ENCODE measurements at regions not wholly inside any gene's neighbourhood (a gene's known extent, or its start where the extent isn't known, plus 50 kb on each side); places are given as distances from the start of the nearest gene placed in this dataset.
"Not testable (repeated sequence)": the region's sequence is repeated elsewhere in the genome, so short reads cannot be mapped to it uniquely, and the experiment has no call there.

DNA sequence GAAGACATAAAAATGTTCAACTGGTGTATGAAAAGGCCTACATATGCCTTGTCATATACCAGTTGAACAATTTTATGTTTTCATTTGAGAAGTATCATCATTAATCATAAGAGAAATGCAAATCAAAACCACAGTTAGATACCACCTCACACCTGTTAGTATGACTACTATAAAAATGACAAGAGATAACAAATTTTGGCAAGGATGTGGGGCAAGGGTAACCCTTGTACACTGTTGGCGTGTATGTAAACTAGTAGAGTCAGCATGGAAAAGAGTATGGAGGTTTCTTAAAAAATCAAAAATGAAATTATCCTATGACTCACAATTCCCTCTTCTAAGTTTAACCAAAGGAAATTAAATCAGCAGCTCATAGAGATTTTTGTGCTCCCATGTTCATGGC lies 250.4 kb upstream of the ST8SIA4 start:
- no peak for DNase-seq

DNA sequence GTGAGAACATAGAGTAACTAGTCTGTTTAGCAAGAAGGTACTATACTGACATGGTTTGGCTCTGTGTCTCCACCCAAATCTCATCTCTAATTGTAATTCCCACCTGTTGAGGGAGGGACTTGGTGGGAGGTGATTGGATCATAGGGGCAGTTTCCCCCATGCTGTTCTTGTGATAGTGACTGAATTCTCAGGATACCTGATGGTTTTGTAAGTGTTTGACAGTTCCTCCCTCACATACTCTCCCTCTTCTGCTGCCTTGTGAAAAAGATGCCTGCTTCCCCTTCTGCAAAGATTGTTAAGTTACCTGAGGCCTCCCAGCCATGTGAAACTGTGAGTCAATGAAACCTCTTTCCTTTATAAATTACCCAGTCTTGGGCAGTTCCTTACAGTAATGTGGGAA lies 240.4 kb upstream of the ST8SIA4 start:
- no peak for DNase-seq

DNA sequence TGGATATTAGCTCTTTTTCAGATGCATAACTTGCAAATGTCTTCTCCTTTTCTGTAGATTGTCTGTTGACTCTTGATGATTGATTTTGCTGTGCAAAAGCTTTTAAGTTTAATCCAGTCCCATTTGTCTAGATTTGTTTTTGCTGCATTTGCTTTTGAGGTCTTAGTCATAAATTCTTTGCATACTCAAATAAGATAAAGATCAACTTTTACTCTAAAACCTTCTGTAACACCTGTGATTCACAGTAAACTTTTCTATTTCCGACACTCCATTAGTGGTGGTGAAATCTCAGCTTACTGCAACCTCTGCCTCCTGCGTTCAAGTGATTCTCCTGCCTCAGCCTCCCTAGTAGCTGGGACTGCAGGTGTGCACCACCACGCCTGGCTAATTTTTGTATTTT lies 239.0 kb upstream of the ST8SIA4 start:
- no peak for DNase-seq

DNA sequence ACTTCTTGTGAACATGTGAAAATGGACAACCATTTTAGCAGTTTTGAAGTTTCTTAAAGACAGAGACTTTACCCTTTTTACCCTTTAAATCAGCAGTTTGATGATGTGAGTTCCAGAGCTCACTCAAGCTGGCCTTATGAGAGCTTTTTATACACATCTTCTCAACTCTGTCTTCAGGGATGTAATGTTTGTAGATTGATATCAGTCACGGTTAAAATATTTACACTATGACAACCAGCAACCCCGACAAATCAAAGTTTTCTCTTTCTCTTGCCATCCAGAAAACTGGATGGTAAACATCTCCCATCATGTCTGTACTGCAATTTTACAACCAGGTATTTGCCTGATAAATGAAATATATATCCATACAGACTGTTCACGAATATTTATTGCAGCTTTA lies 233.4 kb upstream of the ST8SIA4 start:
- DNase-seq: no peak

DNA sequence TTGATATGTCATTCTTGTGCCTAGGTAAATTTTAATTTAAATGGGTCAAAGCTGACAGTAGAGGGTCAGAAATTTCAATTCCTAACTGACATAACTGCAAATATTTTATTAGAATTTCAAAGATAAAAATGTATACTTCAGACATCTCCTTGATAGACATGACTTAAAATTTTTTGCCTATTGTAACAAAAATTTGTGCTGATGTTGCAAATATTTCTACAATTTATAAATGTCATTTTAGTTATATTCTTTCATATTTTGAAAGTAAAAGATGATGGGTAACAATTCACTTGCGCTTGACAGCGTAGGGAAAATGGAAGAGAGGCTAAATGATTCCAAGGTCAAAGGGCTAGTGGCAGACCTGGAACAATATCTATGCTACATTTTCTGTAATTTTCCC lies 220.3 kb upstream of the ST8SIA4 start:
- no peak for DNase-seq

DNA sequence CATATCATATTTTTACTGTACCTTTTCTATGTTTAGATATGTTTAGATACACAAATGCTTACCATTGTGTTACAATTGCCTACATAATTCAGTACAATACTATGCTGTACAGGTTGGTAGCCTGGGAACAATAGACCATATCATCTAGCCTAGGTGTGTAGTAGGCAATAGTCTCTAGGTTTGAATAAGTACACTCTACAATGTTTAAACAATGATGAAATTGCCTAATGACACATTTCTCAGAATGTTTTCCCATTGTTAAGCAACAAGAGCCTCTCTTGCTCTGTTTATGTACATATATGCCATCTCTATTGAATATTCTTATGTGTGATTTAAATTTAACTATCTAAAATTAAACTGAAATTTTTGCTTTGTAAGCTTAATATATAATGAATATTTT lies 209.6 kb upstream of the ST8SIA4 start:
- no peak for DNase-seq

DNA sequence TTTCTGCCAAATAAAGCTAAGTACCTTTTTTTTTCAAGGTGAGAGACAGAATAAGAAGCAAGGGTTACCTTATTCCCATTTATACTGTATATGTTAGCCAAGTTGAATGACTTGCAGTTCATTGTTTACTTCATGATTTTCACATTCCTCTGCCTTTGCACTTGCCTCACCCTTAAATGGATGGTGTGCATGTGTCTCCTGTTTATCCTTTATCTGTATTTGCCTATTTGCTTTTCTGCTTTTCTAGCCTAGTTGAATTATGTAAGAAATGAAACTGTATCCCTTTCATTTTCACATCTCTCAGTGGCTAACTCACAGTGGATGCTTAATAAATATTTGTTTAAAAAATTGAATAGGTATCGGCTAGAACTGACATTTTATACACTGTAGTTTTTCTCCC lies 200.8 kb upstream of the ST8SIA4 start:
- DNase-seq: no peak

DNA sequence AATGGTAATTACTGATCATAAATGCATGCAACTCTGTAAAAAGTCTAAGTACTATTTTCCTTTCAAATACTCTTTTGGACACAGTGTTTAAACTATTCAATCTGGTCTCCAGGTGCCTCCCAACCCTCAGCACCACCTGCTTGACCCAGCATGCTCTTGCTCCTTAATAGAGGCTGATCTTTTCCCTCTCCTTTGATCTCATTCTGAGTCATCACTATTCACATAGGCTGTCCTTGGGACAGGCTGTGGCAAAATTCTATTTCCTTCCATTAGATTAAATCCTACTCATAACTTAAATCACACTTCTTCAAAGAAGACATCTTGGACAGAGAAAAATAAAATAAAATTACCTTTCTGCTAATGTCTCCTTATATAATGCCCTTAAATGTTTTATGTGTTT lies 199.4 kb upstream of the ST8SIA4 start:
- no peak for DNase-seq

DNA sequence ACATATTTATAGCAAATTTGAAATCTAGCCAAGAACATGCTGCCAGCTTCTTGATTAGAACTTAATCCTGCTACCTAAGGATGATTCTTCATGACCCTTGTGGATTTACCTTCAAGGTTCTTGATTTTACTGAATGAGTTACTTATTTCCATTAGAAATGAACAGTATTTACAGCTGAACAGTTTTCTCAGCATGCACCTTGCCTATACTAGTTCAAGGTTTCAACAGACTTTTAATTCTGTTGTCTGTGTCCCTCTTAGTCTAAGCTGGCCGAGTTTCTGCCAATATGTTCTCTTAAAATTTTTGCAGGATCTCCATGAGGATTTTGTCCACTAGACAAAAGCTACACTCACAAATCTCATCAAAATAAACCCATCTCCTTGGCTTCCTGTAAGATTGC lies 188.8 kb upstream of the ST8SIA4 start:
- no peak for DNase-seq

DNA sequence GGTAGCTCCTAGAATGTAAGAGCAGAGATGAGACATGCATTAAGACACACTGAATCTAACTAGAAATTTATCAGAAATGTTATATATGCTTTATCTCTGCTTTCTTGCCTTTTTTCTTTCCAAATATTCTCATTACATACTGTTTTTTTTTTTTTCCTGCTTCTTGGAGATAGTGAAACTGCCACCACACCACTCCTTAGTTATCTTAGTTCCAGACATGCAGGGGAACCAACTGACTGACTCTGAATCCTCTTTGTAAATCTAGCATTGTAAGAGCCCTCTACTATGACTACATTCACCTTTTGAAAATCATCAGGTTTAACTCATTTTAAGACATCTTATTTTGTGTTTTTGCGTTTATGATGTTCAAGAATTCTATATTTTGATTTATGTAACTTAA lies 181.3 kb upstream of the ST8SIA4 start:
- no peak for DNase-seq

DNA sequence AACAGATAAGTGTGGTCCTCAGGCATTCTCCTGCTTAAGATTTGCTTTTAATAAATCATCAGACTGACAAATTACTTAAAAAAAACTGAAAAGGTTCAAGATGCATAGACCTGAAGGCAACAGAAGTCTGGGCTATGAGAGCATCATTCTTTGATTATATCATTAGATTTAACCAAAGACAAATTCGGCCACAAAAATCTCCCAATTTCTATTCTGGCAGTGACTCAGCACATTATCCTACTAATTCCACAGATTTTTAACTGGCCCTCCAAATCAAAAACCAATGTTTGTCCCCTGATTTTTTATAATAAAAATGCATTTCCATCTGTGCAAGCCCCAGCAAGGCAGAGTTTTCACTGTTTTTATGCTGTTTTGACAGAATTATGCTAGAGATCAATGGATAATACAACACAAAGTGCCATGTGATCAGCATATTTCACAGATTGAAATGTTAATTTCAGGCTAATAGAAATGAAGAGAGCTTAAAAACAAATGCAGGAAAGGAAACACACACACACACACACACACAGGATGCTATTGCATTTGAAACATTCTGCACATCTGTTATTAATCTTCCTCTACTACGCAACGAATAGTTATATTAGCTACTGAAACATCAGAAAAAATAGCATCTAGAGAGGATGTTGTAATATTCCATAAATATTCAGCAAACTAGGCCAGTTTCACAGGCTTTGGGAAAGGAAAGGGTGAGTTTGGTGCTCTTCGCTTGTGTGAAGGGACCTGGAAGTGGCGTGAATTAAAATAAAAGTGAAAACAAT lies 177.6 kb upstream of the ST8SIA4 start:
- DNase-seq: no peak

DNA sequence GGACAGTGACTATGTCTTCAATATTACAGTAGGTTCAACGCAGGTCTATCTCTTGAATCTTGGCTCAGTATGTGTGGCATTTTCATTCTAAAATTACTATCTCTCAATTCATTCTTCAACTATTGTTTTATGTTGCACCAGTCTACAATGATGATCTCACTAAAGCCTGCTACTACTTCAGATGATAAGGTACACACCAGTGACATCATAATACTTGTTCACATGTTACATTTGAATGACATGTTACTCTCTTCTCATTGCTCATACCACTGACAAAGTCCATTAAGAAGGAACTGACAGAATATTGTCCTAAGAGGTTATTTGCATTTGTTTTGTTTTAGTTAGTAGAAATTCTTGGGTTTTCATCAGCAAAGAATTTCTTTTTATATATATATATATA lies 165.2 kb upstream of the ST8SIA4 start:
- no peak for DNase-seq

DNA sequence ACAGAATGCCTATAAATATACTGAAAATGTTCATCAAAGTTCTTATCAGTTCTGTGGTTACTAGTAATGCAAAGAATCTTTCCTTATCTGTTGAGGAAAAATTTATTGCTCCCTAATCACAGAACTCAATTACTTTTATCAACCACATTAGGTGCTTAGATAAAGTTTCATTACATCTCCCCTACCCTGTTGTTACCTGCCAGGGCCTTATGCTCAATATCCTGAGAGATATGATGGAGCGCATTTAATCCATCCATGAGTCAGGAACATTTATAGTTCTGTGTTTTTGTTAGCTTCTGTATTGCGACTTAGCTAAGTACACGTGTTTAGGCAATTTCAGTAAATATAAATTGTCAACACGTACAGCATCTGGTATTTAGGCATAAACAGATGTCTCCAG lies 164.3 kb upstream of the ST8SIA4 start:
- no peak for DNase-seq

DNA sequence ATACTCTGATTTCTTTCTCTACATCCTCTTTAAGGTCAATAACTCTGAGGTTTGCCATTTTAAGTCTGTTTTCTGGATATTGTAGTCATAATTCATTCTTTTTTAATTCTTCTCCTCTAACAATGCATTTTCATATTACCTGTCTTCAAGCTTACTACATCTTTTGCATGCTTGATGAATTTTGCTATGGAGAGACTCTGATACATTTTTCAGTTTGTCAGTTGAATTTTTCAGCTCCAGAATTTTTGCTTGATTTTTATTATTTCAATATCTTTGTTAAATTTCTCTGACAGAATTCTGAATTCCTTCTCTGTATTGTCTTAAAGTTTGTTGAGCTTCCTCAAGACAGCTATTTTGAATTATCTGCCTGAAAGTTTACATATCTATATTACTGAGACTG lies 159.8 kb upstream of the ST8SIA4 start:
- no peak for DNase-seq

DNA sequence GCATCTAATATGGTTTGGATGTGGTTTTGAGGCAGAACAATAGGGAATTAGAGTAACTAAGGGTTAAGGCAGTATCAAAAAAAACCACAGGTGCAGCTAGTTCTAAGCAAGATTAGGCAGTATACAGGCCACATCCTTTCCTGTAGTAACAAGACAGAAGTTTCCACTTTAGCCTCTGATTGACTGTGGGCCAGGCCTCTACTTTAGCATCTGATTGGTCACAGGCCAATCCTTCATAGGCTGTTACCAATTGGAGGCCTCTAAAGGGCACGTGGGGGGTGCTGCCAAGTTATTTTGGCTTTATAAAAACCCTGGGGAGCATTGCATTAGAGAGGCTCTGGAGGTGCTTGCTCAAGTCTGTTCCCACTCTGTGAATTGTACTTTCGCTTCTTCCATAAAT lies 144.1 kb upstream of the ST8SIA4 start:
- DNase-seq: peak in 1 of 2 donors; percentile 2

DNA sequence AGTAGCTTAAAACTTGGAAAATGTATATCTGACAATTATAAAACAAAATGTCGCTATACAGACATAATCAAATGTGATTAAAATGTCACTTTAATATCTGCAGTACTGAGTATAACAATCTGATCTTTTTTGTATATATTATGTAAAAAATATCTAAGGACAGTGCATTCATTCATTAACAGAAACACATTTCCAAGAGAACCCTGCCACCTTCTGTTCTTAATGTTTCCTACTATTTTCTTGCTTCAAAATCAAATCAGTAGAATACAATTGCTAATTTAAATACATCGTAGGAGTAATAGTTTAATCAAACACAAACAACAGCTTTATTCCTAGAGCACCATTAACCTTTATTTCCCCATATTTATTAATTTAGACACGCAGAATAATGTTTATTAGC lies 142.6 kb upstream of the ST8SIA4 start:
- peak in 1 of 2 donors; percentile 21 for DNase-seq

DNA sequence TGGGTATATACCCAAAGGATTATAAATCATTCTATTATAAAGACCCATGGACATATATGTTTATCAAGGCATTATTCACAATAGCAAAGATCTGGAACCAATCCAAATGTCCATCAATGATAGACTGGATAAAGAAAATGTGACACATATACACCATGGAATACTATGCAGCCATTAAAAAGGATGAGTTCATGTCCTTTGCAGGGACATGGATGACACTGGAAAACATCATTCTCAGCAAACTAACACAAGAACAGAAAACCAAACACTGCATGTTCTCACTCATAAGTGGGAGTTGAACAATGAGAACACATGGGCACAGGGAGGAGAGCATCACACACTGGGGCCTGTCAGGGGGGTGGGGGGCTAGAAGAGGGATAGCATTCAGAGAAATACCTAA lies 136.9 kb upstream of the ST8SIA4 start:
- DNase-seq: not testable (repeated sequence)

DNA sequence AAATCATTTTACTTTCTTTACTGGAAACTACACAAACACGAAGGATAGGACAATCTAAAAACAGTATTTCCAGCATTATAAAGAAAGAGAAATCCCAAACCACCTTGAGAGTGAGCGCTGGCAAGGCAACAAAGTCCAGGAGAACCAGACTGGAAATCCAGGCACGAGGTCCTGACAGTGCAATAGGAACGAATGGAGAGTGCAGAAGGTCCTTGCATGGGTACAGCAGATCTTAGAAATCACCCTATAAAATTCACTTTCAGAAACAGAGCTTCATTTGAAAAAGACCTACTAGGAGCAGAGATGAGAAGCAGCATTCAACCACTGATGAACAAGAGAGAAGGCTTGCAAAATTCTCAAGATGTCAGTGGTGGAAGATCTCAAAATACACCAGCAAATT lies 133.7 kb upstream of the ST8SIA4 start:
- DNase-seq: no peak

DNA sequence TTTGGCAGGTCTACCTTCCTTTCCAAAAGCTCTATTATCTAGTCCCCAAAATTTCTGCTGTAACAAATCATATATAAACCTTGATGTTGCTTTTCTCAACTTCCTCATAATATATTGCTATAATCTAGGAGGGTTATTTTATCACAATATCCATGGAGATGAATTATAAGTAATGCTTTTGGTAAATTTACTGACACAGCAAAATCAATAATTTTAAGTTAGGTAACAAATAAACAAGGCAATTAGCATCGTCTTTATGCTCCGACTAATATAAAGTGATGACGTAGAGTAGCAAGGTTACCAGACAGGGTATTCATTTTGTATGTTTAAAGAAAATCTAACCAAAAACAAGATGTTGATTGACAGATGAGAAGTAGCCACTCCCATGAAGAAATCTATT lies 132.3 kb upstream of the ST8SIA4 start:
- DNase-seq: no peak

DNA sequence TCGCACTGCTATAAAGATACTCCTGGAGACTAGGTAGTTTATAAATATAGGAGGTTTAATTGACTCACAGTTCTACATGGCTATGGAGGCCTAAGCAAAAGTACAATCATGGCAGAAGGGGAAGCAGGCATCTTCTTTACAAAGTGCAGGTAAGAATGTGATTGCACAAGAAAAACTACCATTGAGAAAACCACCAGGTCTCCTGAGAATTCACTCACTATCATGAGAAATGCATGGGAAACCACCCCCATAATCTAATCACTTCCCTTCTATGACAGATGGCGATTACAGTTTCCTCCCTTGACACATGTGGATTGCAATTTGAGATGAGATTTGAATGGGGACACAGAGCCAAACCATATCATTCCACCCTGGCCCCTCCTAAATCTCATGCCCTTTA lies 121.2 kb upstream of the ST8SIA4 start:
- no peak for DNase-seq

DNA sequence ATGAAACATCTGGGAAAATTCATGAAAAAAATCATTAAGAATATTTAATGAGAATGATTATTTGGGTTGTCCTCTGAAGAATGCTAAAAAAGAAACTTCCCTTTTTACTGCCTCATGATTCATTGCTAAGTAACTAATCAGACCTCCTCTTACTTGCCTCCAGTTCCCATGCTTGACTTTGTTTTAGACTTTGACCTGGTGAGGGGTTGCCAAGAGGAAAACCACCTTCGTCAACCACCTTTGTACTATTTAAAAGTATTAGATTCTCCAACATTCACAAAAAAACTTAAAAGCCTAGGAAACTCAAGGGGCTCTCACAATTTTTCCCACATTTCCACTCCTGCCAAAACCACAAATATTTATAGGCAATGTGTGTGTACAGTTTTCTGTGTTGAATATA lies 115.2 kb upstream of the ST8SIA4 start:
- DNase-seq: no peak

DNA sequence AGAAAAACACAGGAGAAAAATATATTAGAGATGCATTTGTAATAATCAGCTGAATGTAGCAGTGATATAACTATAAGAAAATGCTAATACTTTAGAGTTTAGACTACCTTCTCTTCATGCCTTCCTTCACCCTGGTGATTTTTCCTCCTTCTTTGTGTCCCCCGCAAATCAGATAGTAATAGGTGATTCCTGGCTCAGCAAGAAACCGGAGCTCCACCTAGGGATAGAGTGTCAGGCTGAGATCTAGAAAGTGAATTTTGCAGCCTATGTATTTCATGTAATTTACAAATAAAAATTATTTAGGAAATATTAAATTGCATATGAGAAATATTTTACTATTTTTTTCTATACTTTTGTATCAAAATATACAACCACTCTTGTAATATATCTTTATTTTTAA lies 109.8 kb upstream of the ST8SIA4 start:
- DNase-seq: no peak

DNA sequence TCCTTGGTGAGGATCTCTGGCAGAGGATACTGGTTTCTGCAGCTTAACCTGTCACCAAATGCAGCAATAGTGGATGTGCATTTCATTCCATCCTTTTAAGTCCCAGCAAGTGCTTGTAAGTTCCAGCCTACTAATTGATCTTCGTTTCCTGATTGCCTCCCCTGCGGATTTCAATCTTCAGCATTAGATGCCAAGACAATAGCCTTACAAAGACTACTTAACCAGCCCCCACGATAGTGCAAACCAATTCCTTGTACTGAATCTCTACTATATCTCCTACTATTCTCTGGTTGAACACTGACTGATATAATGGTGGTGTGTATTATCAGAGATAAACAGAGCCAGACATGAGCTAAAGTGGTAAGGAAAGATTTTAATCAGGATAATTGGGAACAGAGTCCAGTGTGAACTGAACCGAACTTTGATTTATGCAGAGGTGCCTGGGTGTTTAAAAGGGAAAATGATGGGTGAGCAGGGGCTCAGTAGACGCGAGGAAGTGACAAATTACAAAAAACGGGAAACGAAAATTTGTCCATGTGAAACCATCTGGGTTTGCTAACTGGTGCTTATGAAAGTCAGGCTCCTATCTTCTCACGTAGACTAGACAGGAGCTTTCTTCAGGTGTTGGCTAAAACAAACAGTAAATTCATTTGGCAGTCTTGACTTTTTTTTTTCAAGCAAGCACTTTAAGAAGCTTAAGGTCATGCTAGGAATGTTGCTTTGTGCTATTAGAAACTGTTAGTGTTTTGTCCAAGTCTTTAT lies 106.9 kb upstream of the ST8SIA4 start:
- no peak for DNase-seq

DNA sequence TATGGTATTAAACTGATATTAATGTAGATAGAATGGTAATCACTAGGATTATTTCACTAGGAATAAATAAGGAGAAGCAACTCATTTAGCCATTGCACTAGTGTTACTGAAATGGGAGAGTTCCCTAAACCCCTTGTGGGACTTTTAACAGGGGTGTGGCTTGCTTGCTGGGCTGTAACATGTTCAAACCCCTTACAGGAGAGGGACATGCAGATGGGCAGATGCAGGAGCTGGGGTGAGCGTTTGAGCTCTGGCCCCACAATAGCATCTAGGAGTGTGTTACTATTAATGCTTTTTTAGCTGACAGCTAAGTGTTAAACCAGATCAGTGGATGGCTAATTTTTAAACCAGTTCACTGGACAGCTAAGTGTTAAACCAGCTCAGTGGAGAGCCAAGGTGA lies 89.3 kb upstream of the ST8SIA4 start:
- no peak for DNase-seq

DNA sequence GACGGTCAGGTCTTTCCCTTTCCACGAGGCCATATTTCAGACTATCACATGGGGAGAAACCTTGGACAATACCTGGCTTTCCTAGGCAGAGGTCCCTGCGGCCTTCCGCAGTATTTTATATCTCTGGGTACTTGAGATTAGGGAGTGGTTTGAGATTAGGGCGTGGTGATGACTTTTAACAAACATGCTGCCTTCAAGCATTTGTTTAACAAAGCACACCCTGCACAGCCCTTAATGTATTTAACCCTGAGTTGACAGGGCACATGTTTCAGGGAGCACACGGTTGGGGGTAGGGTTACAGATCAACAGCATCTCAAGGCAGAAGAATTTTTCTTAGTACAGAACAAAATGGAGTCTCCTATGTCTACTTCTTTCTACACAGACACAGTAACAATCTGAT lies 80.5 kb upstream of the ST8SIA4 start:
- DNase-seq: not testable (repeated sequence)

All from CD4-positive, alpha-beta T cell treated with Interleukin-1 beta for 1 hour (primary cell).